ENCODE measurements at regions not wholly inside any gene's neighbourhood (a gene's known extent, or its start where the extent isn't known, plus 50 kb on each side); places are given as distances from the start of the nearest gene placed in this dataset.
"Not testable (repeated sequence)": the region's sequence is repeated elsewhere in the genome, so short reads cannot be mapped to it uniquely, and the experiment has no call there.

DNA sequence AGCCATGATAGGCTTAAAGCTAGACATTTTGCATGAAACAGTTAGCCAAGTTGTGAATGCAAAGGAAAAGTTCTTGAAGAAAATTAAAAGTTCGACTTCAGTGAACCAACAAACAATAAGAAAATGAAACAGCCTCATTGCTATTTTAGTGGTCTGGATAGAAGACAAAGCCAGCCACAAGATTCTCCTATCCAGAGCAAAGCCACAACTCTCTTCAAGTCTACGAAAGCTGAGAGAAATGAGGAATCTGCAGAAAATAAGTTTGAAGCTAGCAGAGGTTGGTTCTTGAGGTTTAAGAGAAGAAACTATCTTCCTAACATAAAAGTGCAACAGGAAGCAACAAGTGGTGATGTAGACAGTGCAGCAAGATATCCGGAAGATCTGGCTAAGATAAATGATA is 271.4 kb upstream of the GRM3 start:
- no peak for DNase-seq (ENCODE audit: low read depth in 3 of 3)

DNA sequence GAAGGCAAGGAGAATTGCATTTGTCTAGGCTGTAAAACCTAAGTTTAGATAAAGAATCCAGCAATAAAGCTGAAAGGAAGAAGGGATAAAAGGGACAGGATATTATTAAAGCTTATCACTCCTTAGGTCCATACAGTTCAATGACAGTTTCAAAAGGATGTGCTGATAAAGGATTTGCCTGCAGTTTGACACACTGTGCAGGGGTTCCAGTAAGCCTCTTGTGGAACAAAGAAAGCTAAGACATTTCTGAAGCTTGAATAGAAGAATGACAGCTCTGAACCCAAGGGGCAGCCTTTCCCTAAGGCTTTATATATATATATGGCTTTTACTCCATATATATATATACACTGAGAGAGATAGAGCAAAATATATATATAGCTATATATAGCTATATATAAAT is 276.8 kb upstream of the GRM3 start:
- no peak for DNase-seq (ENCODE audit: low read depth in 3 of 3)

DNA sequence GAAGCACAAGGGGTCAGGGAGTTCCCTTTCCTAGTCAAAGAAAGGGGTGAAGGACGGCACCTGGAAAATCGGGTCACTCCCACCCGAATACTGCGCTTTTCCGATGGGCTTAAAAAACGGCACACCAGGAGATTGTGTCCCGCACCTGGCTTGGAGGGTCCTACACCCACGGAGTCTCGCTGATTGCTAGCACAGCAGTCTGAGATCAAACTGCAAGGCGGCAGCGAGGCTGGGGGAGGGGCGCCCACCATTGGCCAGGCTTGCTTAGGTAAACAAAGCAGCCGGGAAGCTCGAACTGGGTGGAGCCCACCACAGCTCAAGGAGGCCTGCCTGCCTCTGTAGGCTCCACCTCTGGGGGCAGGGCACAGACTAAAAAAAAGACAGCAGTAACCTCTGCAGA is 303.3 kb upstream of the GRM3 start:
- DNase-seq (ENCODE audit: low read depth in 3 of 3), result not testable (repeated sequence)

DNA sequence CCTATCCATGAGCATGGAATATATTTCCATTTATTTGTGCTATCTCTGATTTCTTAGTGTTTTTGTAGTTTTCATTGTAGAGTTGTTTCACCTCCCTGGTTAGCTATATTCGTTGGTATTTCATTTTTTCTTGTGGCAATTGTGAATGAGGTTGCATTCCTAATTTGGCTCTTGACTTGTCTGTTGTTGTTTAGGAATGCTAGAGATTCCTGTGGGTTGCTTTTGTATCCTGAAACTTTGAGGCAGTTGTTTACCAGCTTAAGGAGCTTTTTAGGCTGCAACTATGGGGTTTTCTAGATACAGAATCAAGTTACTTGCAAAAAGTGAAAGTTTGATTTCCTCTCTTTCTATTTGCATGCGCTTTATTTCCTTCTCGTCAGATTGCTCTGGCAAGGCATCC is 304.7 kb upstream of the GRM3 start:
- no peak for DNase-seq (ENCODE audit: low read depth in 3 of 3)

DNA sequence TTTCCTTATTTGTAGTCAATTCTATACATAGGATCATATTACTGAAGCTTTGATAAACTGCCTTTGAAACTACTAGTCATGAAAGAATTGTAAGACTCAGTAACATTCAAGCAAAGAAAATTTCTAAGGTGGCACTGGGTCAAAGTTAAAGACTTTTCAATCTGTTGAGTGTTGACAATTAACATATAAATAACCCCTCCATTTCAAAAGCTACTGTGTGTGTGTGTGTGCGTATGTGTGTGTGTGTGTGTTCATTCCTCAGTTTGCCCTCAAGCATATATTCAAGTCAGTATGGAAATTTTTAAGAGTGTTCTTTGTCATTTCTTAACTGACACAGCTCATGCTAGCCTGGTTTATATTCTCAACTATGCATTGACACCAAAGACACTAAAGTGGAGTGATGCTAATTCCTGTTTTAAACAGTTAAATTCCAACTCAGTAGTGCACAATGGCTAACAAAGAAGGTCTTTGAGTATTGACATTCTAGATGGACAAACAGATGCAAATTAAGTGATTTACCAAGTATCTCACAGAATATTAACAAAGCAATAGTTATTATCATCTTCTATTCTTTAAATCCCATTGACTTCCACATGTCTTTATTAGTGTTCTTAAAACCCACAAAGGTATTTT is 314.8 kb upstream of the GRM3 start:
- DNase-seq (ENCODE audit: low read depth in 3 of 3), result no peak

- DNase-seq (ENCODE audit: low read depth in 3 of 3), result no peak
Measured at GRCh38 chr7:86326847-86327246, 316.9 kb upstream of the GRM3 start.

GRCh38 chr7:86320889-86321288 is 322.8 kb upstream of the GRM3 start:
- no peak for DNase-seq (ENCODE audit: low read depth in 3 of 3)

DNA sequence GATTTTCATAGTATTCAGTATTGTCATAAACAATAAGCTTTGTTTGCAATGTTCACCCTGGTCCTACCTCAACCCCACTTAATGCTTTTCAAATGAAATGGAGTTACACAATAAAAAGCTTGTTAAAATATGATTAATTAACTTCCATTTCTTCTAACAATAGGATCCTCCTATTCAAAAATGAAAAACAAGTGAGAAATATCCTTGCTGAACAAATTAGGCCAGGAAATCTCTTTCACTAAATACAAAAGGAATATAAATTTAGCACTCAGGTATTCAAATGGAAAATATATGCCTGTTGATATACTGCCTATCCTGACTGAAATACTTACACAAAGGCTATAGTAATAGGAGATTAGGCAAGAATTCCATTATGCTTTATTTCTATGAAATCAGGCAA is 323.4 kb upstream of the GRM3 start:
- no peak for DNase-seq (ENCODE audit: low read depth in 3 of 3)

- no peak for DNase-seq (ENCODE audit: low read depth in 3 of 3)
Measured at GRCh38 chr7:86313842-86314241, 329.9 kb upstream of the GRM3 start.

DNA sequence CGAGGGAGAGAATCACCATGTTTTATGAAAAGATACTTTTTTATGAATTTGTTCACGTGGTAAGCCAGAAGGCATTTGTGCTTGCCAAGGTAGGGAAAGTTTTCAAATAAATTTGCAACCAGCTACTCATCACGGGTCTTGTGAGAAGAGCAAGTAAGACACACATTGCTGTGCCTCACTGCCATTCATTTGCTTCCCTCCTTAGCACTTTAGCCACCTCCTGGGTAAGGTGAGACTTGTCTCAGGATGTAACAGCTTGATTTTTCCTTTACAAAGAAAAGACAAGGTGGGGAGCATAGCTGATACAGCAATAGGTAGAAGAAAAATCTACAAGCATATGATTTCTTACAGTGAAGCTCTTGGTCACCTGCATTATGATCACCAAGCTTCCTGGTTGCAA is 342.4 kb upstream of the GRM3 start:
- DNase-seq (ENCODE audit: low read depth in 3 of 3), result no peak

- no peak for DNase-seq (ENCODE audit: low read depth in 3 of 3)
Measured at GRCh38 chr7:86295526-86295925, 348.2 kb upstream of the GRM3 start.

DNA sequence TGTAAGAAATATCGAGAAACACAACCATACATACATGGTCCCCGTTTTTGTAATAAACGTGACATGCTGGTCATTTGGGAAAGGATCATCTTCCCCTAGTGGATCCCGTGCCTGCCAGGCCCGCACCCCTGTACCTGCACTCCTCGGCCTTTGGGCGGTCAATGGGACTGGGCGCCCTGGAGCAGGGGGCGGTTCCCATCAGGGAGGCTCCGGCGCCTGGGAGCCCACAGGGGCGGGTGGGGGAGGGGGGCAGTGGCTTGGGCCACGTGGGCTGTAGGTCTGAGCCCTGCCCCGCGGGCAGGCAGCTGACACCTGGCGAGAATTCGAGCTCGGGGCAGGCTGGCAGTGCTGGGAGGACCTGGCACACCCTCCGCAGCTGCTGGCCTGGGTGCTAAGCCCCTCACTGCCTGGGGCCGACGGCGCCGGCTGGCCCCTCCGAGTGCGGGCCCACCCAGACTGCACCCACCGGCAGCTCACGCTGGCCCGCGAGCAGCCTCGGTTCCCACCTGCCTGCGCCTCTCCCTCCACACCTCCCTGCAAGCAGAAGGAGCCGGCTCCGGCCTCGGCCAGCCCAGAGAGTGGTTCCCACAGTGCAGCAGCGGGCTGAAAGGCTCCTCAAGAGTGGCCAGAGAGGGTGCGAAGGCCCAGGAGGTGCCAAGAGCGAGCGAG is 361.6 kb upstream of the GRM3 start:
- DNase-seq (ENCODE audit: low read depth in 3 of 3), result no peak

GRCh38 chr7:86280150-86280549 is 363.6 kb upstream of the GRM3 start:
- no peak for DNase-seq (ENCODE audit: low read depth in 3 of 3)

DNA sequence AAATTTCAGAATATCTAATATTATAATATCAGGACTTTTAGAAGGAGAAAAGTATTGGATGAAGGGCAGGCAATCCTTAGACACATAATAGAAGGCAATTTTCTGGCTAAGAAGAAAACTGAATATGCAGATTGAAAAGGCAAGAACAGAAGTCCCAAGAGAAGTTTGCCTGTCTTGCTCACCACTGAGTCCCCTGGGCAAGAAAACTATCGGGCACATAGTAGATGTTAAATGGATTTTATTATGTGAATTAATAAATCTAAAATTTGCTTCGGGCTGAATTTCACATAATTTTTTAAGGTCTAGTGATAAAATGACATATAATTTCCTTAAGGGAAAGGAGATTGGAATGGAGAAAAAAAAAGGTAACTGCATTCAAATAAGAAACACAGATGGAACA is 380.9 kb upstream of the GRM3 start:
- no peak for DNase-seq (ENCODE audit: low read depth in 3 of 3)

DNA sequence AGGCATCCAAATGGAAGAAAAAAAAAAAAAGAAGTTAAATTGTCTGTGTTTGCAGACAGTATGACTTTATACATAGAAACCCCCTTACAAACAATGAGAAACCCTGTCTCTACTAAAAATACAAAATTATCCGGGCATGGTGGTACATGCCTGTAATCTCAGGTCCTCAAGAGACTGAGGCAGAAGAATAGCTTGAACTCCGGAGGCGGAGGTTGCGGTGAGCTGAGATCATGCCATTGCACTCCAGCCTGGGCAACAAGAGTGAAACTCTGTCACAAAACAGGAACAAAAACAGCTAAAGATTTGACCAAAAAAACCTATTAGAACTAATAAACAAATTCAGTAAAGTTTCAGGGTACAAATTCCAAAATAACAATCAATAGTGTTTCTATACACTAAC is 385.8 kb upstream of the GRM3 start:
- DNase-seq (ENCODE audit: low read depth in 3 of 3), result no peak

- DNase-seq (ENCODE audit: low read depth in 3 of 3), result no peak
Measured at GRCh38 chr7:86252406-86252805, 391.3 kb upstream of the GRM3 start.

- no peak for DNase-seq (ENCODE audit: low read depth in 3 of 3)
Measured at GRCh38 chr7:86248977-86249376, 394.7 kb upstream of the GRM3 start.

DNA sequence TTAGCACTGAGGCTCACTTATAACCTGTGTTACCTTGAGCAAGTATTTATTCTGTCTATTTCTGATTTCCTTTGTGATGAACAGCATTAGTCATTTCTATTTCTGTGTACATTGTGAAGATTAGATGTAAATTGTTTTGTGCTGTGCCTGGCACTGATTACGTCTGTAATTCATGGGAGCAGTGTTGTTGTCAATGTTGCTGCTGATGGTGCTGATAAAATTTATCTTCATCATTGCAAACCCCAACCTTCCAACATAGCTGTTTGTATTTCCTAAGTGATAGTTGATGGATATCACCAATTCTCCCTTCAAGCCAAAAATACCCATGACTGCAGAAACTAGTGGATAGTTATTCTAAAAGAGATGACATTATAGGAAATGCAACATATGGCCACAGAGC is 400.5 kb upstream of the GRM3 start:
- no peak for DNase-seq (ENCODE audit: low read depth in 3 of 3)

GRCh38 chr7:86226191-86226590 is 417.5 kb upstream of the GRM3 start:
- DNase-seq (ENCODE audit: low read depth in 3 of 3), result no peak

DNA sequence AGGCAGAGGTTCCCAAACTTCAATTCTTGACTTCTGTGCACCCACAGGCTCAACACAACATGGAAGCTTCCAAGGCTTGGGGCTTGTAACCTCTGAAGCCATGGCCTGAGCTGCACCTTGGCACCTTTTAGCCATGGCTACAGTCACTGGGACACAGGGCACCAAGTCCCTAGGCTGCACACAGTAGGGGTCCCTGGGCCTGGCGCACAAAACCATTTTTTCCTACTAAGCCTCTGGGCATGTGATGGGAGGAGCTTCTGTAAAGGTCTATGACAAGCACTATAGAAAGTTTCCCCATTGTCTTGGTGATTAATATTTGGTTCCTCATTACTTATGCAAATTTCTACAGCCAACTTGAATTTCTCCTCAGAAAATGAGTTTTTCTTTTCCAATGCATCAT is 420.9 kb upstream of the GRM3 start:
- no peak for DNase-seq (ENCODE audit: low read depth in 3 of 3)

DNA sequence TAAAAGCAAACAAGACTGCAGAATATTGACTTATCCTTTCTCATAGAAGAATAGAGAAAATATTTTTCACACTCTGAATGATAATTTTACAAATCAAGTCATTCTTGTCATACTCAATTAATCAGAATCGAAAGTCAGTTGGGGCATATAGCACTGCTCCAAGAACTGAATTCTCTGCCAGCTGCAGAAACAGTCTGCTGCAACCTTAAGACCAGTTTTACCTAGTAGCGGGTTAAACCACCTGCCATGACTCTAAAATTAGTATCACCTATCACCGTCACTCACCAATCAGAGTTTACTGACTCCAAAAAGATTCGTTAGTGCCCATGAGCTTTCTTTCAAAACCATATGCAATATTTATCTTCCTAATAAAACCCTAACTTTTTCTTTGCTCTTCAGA is 429.0 kb upstream of the GRM3 start:
- no peak for DNase-seq (ENCODE audit: low read depth in 3 of 3)

DNA sequence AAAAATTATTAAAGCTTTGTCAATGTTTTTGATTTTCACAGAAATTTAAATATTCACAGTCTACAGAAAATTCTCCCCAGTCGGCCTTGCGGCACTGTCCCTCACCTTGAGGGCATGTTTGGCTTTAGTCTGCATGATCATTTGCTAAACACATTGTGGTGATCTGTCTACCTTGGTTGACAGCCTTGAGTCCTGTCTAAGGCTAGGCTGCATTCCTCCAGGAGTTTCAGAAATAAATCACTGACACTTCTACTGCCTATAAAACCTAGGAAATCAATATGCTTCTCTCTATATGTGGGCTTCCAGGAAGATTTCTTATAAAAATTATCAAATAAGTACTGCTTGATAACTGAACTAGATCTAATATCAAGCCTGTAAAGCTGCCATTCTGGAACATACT is 430.7 kb upstream of the GRM3 start:
- DNase-seq (ENCODE audit: low read depth in 3 of 3), result no peak

GRCh38 chr7:86209036-86209435 is 434.7 kb upstream of the GRM3 start:
- DNase-seq (ENCODE audit: low read depth in 3 of 3), result no peak

- no peak for DNase-seq (ENCODE audit: low read depth in 3 of 3)
Measured at GRCh38 chr7:86207740-86208139, 436.0 kb upstream of the GRM3 start.
